PC-9 (cell line): ENCODE measurements at regions not wholly inside any gene's neighbourhood (a gene's known extent, or its start where the extent isn't known, plus 50 kb on each side); places are given as distances from the start of the nearest gene placed in this dataset.

Experiments used
- EZH2 ChIP-seq: fragments of 200-600 bp; sonication (generic); IDR thresholded peaks from 2 replicates; pipeline ENCODE4 v1.8.0; 2017; ENCODE audit warnings: antibody characterized with exemption, low read depth
- TF ChIP-seq, protein P1 (sequence below): fragments of 200-600 bp; sonication (generic); conservative IDR thresholded peaks from 2 replicates; pipeline ENCODE4 v1.6.1; 2017; ENCODE audit warnings: mixed run types, antibody characterized with exemption, mild to moderate bottlenecking, moderate library complexity

DNA sequence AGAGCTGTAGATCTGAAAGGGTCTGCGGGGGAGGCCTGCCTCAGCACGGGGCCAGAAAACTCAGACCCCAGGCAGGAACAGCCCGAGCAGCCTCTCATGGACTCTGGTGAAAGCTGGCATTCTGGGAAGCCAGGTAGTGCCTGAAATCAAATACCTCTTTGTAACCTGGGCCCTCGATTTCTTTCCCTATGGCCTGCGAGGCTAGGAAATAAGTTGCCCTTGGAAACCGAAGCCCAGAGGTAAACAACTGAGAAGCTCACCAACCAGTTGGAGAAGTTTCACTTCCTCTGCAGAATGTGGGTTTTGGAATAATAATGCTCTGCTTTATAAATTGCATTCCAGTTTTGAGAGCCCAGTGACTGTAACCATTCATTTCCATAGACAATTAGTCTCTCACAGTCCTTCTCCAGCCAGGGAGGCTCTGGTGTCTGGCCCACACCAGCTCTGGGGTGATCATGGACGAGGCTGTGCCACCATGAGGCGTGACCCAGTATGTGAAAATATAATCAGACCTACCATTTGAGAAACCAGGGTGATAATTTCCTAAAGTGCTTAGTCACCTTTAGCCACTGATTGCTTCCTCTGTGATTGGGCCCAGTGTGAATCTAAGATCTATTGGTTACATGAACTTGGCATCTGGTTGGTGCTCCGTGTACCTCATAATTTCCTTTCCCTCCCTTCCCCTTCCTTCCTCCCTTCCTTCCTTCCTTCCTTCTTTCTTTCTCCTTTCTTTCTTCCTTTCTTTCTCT, 133.1 kb upstream of the PELI1 start:
- TF ChIP-seq, protein P1, sequence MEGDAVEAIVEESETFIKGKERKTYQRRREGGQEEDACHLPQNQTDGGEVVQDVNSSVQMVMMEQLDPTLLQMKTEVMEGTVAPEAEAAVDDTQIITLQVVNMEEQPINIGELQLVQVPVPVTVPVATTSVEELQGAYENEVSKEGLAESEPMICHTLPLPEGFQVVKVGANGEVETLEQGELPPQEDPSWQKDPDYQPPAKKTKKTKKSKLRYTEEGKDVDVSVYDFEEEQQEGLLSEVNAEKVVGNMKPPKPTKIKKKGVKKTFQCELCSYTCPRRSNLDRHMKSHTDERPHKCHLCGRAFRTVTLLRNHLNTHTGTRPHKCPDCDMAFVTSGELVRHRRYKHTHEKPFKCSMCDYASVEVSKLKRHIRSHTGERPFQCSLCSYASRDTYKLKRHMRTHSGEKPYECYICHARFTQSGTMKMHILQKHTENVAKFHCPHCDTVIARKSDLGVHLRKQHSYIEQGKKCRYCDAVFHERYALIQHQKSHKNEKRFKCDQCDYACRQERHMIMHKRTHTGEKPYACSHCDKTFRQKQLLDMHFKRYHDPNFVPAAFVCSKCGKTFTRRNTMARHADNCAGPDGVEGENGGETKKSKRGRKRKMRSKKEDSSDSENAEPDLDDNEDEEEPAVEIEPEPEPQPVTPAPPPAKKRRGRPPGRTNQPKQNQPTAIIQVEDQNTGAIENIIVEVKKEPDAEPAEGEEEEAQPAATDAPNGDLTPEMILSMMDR, result no peak
- TF ChIP-seq EZH2, result no peak
